NCI-H526 (cell line): ENCODE measurements at regions not wholly inside any gene's neighbourhood (a gene's known extent, or its start where the extent isn't known, plus 50 kb on each side); places are given as distances from the start of the nearest gene placed in this dataset.
"Not testable (repeated sequence)": the region's sequence is repeated elsewhere in the genome, so short reads cannot be mapped to it uniquely, and the experiment has no call there.

Experiments
- DNase-seq, 2 experiments: peaks; one replicate each; lab custom pipeline; 2025; lab: John Stamatoyannopoulos, UW

DNA sequence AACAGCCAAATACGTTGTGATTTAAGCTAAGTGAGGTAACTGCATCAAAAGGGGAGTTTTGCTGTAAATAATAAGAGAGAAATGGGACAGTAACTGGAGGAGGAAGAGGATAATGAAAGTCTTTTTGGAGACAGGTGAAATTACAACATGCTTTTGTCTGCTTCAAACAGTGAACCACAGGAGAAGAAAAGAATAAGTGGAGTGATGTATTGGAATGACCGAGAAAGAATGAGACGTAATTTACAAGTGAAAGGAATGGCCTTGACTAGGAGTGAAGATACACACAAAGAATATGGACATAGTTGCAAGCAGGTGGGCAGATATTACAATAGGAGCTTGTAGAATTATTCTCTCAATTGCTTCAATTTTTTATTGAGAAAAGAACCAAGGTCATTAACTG lies 550.8 kb downstream of the DIPK2A start:
- DNase-seq = no peak

DNA sequence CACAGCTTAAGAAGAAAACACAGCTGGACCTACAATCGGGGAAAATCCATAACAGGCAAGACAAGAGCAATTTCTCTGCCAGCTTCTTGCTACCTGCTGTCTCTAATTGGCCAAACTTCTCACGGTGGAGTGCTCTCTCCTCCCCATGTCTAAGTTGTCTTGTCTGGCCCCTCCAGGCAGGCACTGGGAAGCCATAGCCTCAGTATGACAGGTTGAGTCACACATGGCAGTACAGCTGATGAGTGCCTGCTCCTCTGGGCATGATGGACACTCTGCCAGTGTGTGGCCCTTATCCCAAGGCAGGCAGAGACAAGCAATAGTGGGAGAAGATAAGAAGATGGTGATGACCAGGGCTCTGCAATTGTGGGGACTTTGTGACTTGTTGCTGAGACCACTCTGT lies 551.8 kb downstream of the DIPK2A start:
- no peak for DNase-seq

DNA sequence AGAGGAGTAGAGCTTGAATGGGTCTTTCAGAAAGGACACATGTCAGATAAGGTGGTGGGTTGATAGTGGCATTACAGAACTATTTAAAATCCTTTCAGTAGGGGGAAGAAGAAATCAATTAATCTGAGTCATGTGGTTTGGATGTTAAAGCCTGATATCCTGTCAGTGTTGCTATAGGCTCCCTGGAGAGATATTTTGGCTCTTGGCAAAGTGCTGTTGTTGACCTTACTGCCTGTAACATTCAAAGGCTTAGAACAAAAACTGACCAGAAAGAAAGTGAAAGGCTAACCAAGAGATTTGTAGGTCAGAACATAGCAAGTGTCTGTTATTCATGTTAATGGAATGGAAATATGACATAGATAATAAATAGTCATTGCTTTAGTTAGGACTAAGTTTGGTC lies 552.9 kb downstream of the DIPK2A start:
- DNase-seq = no peak

DNA sequence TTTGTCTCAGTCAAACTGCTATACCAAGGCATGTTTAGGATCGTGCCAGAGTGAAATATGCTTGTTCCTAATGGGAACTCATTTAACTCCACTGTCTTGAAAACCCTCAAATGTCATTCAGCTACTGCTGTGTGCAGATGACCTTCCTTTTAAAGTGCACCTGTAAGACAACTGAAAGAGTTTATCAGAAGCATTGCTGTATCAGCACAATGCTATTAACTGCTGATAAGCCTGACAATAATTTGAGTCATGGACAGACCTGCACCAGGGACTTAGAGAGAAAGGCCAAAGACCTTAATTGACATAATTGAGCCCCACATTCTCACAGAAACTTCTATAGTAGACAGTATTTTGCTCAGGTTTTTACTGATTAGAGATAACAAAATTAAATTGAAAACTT lies 557.9 kb downstream of the DIPK2A start:
- DNase-seq = no peak

DNA sequence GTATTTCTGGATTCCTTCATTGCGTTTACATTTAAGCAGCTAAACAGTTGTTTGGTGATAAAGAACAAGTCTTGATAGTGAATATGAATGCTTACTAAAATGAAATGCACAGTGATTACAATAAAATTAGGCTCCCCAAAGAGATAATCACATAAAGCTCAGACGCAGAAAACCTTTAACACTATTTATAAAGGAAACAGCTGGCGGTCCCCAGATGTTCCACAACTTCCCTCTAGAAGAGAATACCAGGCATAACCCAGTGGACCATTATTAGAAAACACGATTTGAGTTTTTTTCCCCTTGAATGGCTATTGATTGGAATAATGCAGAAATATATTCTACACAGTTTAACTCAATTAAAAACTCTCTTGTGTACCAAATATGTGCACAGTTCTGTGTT lies 573.2 kb downstream of the DIPK2A start:
- no peak for DNase-seq

DNA sequence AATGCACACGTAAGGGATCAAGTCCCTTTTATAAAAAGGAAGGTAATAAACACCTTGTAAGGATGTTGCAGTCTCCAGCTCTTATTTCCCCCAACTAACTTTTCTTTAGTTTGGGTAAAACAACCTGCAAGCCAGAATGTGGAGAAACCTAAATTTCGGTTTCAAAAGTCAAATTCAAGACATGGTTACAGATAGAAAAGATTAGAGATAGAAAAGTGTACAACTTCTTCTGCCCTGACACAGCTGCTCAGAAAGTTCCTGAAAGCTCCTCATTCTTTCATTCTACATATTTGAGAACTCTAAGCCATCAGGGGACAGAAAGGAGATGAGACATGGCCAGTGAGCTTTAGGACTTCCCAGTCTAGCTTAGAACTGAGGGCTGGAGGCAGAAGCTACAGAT lies 574.9 kb downstream of the DIPK2A start:
- no peak for DNase-seq

DNA sequence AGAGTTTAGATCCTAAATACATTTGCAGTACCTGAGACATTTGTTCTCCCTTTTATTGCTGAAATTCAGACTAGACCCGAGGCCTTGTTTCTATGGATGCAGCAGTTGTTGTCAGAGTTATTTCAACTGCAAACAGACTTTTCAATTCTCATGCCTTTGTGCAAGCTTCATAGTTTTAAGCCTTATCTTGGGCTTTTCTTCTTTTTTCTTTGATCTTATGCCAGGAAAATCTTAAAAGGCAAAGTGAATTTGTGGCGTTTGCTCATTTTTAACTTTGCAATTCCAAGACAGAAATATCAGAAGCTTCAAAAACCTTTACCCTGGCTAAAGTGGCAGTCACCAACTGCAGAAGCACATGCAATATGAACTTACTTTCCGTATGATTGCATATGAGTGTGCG lies 576.7 kb downstream of the DIPK2A start:
- no peak for DNase-seq

DNA sequence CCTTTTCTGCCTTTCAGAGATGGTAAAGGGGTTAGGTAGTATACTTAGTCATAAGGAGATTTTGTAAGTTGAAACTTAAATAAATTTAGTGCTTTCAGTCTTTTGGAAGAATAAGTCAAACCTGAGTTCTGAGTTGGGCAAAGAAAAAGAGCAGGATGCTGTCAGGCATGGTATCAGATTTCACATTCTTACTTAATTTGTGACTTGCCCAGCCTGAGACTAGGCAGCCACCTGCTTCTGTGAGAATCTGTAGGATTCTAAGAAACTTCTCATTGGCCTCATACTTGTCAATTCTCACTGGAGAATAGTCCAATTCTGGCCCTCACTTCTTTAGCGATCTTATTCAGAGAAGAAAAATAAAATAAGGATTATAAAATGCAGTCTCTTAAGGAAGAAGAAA lies 577.5 kb downstream of the DIPK2A start:
- no peak for DNase-seq

DNA sequence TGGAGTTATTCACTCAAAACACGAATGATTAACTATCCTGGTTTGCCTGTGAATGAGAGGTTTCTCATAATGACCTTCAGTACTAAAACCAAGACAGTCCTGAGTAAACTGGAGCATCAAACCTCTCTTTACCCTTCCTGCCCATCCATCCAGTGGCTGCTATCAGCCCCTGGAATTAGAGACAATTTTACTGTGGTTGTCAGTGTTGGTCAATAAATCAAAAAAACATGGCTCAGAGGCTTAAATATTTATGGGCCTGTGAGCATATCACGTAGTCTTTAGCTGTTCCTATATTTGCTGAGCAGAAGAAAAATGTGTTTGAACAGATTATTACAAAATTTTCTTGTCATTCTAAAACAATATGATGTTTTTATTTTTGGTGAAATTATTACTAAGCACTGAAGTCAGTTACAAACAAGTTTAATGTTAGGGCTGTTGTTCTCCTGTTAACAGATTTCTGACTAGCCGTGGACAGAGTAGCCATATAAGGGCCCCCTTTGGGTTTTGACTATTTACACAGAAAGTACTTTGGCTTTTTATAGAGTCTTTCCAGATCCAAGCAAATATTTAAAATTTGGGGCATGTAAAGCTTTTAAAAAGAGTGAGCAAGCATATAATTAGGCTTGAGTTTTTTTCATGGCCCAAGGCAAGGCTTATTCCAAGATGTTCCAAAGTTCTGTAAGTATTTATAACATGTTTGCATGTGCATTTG lies 580.9 kb downstream of the DIPK2A start:
- DNase-seq = peak in 1 of 2 experiments; percentile 14

DNA sequence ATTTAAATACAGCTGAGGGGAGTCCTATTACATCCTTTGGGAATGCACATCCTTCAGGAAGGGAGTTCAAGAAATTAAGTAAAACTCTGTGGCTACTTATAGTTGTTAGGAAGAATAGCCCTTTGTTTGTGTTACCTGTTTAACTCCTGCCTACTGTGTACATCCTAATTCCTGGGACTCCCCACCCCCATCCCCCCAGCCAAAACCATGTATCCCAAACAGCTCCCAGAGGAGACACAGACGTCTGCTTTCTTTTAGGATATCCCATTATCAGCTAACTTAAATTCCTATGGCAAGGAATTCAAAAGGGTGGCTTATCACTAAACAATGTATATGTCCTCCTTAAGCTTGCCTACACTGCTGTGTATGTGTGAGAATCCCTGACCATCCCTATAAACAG lies 581.7 kb downstream of the DIPK2A start:
- peak in 1 of 2 experiments; percentile 28 for DNase-seq

DNA sequence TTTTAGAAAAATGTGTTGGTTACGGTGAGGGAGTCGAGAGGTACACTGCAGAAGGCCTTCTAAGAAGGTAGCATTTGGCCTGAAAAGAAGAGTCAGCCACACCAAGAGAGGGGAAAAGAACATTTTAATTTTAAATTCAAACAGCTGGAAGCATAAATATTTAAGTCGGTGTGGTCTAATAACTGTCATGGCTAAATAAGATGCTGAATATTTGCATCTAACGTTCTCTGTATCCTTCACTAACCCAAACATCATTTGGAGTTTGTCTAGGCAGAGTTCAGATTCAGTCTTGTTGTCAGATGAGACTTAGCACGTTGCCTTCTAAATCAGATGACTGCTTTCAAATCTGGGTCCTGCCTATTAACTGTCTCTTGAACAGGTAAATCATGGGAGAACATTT lies 583.3 kb downstream of the DIPK2A start:
- no peak for DNase-seq

DNA sequence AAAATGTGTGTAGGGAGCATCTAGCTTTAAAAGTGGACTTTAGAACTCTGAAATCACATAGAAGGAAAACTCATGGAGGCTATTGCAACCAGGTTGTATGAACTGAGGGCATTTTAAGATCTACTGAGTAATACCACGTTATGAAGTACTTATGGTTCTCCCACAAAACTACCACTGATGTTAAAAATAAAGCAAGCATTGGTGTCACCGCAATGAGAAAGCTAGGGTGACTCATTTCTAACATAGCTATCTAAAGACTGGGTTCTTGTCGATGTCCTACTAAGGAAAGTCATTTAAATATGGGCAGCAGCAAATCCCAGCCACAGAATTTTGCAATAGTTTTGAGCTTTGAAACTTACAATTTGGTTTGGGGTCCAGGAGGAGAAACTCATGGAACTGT lies 584.8 kb downstream of the DIPK2A start:
- no peak for DNase-seq

DNA sequence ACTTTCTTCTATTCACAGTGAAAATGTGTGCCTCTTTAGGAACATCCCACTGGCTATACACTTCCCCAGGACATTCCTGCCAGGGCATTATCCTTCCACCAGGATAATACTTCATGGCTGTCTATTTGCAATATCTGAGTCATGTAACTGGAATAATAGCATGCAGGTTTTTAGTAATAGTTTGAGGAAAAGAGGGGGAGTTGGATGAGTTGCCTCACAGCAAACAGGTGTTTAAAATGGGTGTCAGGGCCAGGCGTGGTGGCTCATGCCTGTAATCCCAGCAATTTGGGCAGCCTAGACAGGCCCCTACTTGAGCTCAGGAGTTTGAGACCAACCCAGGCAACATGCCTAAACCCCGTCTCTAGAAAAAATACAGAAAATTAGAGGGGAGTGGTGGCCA lies 585.9 kb downstream of the DIPK2A start:
- DNase-seq = no peak

DNA sequence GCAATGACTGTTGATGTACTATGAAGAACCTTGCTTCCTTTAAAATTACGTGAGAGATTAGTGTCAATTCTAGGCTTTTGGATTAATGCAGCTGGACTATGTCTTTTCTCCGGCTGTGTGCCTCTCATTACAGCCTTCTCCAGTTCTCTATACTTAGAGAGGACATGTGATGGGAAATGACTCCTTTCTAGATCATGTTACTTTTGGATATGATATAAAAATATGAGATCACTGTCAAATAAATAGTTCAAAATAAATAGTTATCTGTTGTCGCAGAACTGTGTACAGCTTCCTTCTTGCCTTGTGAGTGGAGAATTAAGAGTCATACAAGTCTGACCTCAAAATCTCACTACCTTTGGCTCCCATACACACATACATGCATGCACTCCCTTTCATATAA lies 592.4 kb downstream of the DIPK2A start:
- DNase-seq = no peak

DNA sequence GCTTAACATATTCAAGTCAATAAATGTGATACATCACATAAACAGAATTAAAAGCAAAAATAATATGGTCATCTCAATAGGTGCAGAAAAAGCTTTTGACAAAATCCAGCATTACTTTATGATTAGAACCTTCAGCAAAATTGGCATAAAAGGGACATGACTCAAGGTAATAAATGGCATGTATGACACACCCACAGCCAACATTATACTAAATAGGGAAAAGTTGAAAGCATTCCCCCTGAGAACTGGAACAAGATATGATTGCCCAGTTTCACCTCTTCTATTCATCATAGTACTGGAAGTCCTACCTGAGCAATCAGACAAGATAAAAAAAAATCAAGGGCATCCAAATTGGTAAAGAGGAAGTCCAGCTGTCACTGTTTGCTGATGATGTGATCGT lies 594.7 kb downstream of the DIPK2A start:
- no peak for DNase-seq

DNA sequence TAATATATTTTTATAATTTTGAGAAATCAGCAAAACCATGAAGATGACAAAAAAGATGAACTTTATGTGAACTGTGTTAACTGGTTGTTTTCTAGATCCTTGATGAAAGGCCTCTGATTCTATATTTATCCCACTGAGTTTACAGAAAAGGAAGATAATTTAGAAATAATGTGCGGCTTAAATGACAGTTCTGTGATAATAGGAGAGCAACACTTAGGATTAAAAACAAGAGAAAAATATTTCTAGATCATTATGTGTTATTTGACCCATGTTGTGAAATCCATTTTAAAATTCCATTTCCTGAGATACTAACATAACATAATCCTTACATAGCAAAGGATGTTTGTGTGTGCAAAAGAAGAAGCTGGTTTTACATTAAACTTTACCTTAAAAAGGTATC lies 598.0 kb downstream of the DIPK2A start:
- no peak for DNase-seq

DNA sequence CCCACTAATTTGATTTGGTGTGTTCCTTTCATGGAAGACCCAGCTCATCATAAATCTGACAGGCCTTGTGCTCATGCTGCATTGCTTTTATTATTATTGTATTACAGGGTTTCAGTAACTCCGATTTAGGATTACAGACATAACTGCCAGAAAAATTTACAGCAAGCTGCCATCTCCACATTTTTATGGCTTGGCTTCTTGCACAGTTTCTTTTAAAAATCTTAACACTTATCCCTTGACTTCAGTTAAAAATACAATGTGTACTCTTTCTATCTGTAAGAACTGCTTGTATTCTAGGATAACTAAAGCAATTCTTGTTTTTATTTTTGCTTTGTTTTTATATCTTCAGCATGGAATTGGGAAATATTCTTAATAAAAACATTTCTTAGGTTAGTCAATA lies 612.2 kb downstream of the DIPK2A start:
- no peak for DNase-seq

DNA sequence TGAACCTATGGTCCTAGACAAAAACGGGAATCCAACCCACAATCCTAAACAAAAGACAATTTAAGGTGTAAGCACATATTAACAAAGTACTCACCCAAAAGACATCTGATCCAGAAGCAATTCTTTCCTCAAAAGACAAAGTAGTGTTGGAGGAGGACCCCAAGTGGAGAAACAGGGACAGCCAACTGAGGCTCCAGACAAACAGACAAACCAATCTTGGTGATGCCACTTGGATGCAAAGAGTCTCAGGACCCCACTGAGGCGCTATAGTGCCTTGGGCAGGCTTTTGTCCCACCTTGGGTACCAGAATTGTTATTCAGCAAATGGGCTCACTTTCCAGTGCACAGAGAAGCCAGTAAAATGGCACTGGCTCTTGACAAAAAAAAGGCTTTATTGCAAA lies 613.8 kb downstream of the DIPK2A start:
- no peak for DNase-seq

DNA sequence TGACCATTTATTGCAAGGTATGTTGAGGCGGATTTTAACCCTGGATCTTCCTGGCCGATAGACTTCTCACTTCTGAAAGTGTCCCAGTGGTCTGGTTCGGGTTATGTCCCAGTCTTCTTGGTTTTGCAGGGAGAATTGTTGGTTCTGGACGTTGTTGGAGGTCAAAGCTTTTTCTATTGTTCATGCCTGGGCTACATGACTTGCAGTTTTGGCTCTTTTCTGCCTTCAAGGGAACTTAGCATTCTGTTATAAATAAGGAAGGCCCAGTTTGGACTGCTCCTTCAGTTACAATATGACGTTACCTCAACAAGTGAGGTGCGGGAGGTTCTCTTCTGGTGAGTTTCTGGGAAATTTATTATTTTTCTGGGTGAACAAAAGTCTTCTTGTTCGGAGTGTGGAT lies 614.3 kb downstream of the DIPK2A start:
- DNase-seq = no peak

DNA sequence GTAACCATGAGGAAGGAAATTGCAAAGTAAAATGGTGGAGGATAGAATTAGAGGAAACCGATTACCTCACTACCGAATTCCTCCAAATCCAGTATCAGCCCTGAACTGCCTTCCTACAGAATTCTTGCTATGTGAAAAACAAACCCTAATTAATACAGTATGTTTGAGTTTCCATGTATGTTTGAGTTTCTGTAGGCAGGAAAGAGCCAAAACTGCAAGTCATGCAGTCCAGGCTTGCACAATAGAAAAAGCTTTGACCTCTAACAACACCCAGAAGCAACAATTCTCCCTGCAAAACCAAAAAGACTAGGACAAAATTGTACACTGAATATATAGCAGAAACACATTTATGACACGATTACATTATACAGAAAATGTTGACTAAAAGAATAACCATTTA lies 614.8 kb downstream of the DIPK2A start:
- DNase-seq = no peak

DNA sequence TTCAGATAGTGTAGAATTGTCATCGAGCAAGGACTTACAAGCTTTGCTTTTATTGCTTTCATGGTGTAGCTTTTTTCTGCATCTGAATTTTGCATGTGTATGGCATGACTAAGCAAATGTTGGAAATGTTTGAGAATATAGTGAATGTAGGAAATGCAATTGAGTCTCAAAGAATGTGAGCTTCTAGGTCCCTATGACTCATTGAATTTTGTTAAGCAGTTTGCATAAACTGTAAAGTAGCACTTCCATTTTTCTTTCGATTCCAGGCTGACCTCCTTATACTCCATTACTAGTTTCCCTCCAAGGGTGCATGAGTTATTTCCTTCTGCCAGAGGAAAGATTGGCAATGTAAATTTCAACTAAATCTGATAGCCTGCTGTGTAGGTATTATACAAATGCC lies 619.2 kb downstream of the DIPK2A start:
- no peak for DNase-seq

DNA sequence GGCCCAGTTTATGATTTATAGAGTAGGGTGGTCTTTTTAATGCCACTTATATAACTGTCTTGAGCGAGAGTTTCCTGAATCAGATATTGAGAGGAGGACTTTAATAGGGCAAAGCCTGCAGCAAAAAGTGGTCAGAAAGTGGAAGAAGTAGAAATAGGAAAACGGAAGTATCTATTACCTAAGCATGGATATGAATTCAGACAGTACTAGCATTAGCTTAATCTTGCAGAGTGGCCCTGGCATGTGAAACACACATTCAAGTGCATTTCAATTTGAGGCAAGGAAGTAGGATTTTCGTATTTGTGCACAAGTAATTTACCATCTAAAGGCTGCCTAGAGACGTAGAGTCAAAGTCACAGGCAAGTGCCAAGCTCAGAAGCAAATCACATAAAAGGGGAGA lies 622.3 kb downstream of the DIPK2A start:
- no peak for DNase-seq

DNA sequence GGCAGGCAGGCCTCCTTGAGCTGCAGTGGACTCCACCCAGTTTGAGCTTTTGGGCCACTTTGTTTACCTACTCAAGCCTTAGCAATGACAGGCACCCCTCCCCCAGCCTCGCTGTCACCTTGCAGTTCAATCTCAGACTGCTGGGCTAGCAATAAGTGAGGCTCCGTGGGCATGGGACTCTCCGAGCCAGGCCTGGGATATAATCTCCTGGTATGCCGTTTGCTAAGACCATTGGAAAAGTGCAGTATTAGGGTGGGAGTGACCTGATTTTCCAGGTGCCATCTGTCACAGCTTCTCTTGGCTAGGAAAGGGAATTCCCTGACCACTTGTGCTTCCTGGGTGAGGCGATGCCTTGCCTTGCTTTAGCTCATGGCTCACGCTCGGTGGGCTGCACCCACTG lies 648.6 kb downstream of the DIPK2A start:
- DNase-seq = not testable (repeated sequence)

DNA sequence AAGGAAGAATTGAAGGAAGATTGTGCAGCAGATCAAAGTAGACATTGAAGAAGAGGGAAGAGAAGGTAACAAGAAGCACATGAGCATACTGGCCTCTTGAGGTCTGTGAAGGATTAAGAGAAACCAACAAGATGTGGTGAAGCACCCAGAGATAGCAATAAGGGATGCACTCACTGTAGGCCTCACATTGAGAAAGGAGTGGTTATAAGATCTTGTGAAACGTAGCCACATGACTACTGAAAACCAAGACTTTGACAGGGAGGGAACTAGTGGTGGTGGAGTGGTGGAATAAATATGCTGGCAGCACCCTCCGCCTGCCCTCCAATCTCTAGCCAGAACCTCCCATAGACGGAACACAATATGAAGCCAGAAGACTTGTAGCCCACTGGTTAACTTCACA lies 651.2 kb downstream of the DIPK2A start:
- DNase-seq = no peak

DNA sequence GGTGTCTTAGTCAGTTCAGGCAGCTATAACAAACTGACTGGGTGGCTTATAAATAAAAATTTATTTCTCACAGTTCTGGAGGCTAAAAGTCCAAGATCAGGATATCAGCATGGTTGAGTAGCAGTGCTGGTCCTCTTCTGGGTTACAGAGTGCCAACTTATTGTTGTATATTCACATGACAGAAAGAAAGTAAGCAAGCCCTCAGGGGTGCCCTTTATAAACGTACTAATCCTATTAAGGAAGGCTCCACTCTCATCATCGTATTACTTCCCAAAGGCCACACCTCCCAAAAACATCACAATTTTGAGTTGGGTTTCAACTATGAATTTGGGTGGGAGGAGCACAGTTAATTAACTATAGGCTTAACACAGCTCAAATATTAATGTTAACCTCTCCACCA lies 653.0 kb downstream of the DIPK2A start:
- DNase-seq = no peak
